H9 (cell line): ENCODE measurements at regions not wholly inside any gene's neighbourhood (a gene's known extent, or its start where the extent isn't known, plus 50 kb on each side); places are given as distances from the start of the nearest gene placed in this dataset.

ENCODE experiments used
- DNase-seq: peaks from one replicate; pipeline ENCODE4 v3.0.0-alpha.2; 2017
- H2AFZ ChIP-seq: one replicate; pipeline ENCODE4 v1.6.1; 2013; ENCODE audit warnings: mild to moderate bottlenecking, low read length, control low read depth, moderate library complexity
- H2AK5ac ChIP-seq: 2 replicates; pipeline ENCODE4 v1.6.1; 2013; ENCODE audit warnings: low read length, control low read depth, mixed read lengths; ENCODE audit not compliant: insufficient read length
- H2BK120ac ChIP-seq: one replicate; pipeline ENCODE4 v1.6.1; 2013; ENCODE audit warnings: low read depth, mild to moderate bottlenecking, low read length, control low read depth, inconsistent platforms; ENCODE audit not compliant: poor library complexity, severe bottlenecking
- H2BK12ac ChIP-seq: 2 replicates; pipeline ENCODE4 v1.6.1; 2013; ENCODE audit warnings: low read length, control low read depth, mixed read lengths, low read depth; ENCODE audit not compliant: insufficient read length
- H2BK15ac ChIP-seq: 2 replicates; pipeline ENCODE4 v1.6.1; 2013; ENCODE audit warnings: low read depth, low read length, control low read depth
- H2BK20ac ChIP-seq: one replicate; pipeline ENCODE4 v1.6.1; 2013; ENCODE audit warnings: low read depth, mild to moderate bottlenecking, low read length, control low read depth, inconsistent platforms; ENCODE audit not compliant: poor library complexity, severe bottlenecking
- H2BK5ac ChIP-seq: 2 replicates; pipeline ENCODE4 v1.6.1; 2013; ENCODE audit warnings: low read length, control low read depth, mixed read lengths; ENCODE audit not compliant: insufficient read length
- H3K14ac ChIP-seq: 2 replicates; pipeline ENCODE4 v1.6.1; 2013; ENCODE audit warnings: low read length, control low read depth; ENCODE audit not compliant: insufficient read depth
- H3K18ac ChIP-seq: 2 replicates; pipeline ENCODE4 v1.6.1; 2013; ENCODE audit warnings: low read depth, mild to moderate bottlenecking, mixed read lengths, low read length, control low read depth; ENCODE audit not compliant: insufficient read length
- H3K23ac ChIP-seq: 2 replicates; pipeline ENCODE4 v1.6.1; 2013; ENCODE audit warnings: low read length, control low read depth, mixed read lengths, low read depth; ENCODE audit not compliant: insufficient read length
- H3K23me2 ChIP-seq: 2 replicates; pipeline ENCODE4 v1.6.1; 2013; ENCODE audit warnings: low read depth, mild to moderate bottlenecking, mixed read lengths, low read length, control low read depth; ENCODE audit not compliant: insufficient read length, poor library complexity, severe bottlenecking
- H3K27ac ChIP-seq: 2 replicates; pipeline ENCODE4 v1.5.1; 2013; ENCODE audit warnings: low read length, control low read depth, mixed read lengths, low read depth; ENCODE audit not compliant: insufficient read length
- H3K27me3 ChIP-seq: 2 replicates; pipeline ENCODE4 v1.6.1; 2013; ENCODE audit warnings: low read length, control low read depth, inconsistent platforms; ENCODE audit not compliant: insufficient read depth
- H3K4ac ChIP-seq: 2 replicates; pipeline ENCODE4 v1.6.1; 2013; ENCODE audit warnings: low read depth, mild to moderate bottlenecking, control low read depth, inconsistent platforms, low read length, moderate library complexity
- H3K4me1 ChIP-seq: 2 replicates; pipeline ENCODE4 v1.6.1; 2013; ENCODE audit warnings: low read length, control low read depth, inconsistent platforms; ENCODE audit not compliant: insufficient read depth
- H3K4me2 ChIP-seq: 2 replicates; pipeline ENCODE4 v1.6.1; 2013; ENCODE audit warnings: low read length, control low read depth, mixed read lengths; ENCODE audit not compliant: insufficient read length, insufficient read depth
- H3K56ac ChIP-seq: 2 replicates; pipeline ENCODE4 v1.6.1; 2013; ENCODE audit warnings: low read depth, mild to moderate bottlenecking, mixed read lengths, low read length, control low read depth; ENCODE audit not compliant: insufficient read length
- H3K79me1 ChIP-seq: 2 replicates; pipeline ENCODE4 v1.6.1; 2013; ENCODE audit warnings: low read depth, mild to moderate bottlenecking, moderate library complexity, low read length, control low read depth, inconsistent platforms; ENCODE audit not compliant: insufficient read depth, poor library complexity, severe bottlenecking
- H3K79me2 ChIP-seq: 2 replicates; pipeline ENCODE4 v1.6.1; 2013; ENCODE audit warnings: low read length, control low read depth, inconsistent platforms; ENCODE audit not compliant: insufficient read depth
- H3K9ac ChIP-seq: 2 replicates; pipeline ENCODE4 v1.6.1; 2013; ENCODE audit warnings: low read length, control low read depth, mixed read lengths; ENCODE audit not compliant: insufficient read length; ENCODE audit errors: extremely low read depth
- H3K9me3 ChIP-seq: one replicate; pipeline ENCODE4 v1.6.1; 2013; ENCODE audit warnings: low read depth, low read length, inconsistent platforms; ENCODE audit not compliant: control insufficient read depth
- H3T11ph ChIP-seq: one replicate; pipeline ENCODE4 v1.6.1; 2013; ENCODE audit warnings: mild to moderate bottlenecking, low read length, control low read depth, inconsistent platforms
- H4K20me1 ChIP-seq: one replicate; pipeline ENCODE4 v1.6.1; 2013; ENCODE audit not compliant: control insufficient read depth, insufficient read length, insufficient read depth
- H4K5ac ChIP-seq: 2 replicates; pipeline ENCODE4 v1.6.1; 2013; ENCODE audit warnings: low read depth, mild to moderate bottlenecking, mixed read lengths, low read length, control low read depth; ENCODE audit not compliant: insufficient read length
- H4K8ac ChIP-seq: replicated peaks from 2 replicates; pipeline ENCODE4 v1.6.1; 2013; ENCODE audit warnings: low read length, control low read depth, mixed read lengths, low read depth; ENCODE audit not compliant: insufficient read length
- H4K91ac ChIP-seq: 2 replicates; pipeline ENCODE4 v1.6.1; 2013; ENCODE audit warnings: low read depth, mild to moderate bottlenecking, moderate library complexity, mixed read lengths, low read length, control low read depth; ENCODE audit not compliant: insufficient read length
- H3K27ac Mint-ChIP-seq, 3 experiments: 2 replicates in 2 of 3; 3 replicates in 1 of 3; pipeline ENCODE4 v1.8.0; 2020 to 2021; ENCODE audit warnings: mixed read lengths in 3 of 3, mild to moderate bottlenecking in 1 of 3, moderate library complexity in 1 of 3
- H3K27me3 Mint-ChIP-seq: 2 replicates; pipeline ENCODE4 v1.8.0; 2021; ENCODE audit warnings: low read depth, mild to moderate bottlenecking, moderate library complexity, mixed read lengths
- H3K36me3 Mint-ChIP-seq, 3 experiments: 2 replicates in 2 of 3; 3 replicates in 1 of 3; pipeline ENCODE4 v1.8.0; 2020 to 2021; ENCODE audit warnings: low read depth in 3 of 3, mixed read lengths in 3 of 3; ENCODE audit not compliant: insufficient read depth in 1 of 3
- H3K4me1 Mint-ChIP-seq, 2 experiments: 2 replicates each; pipeline ENCODE4 v1.8.0; 2020; ENCODE audit warnings: mixed read lengths in 2 of 2
- H3K4me3 Mint-ChIP-seq, 2 experiments: 2 replicates in 1 of 2; 3 replicates in 1 of 2; pipeline ENCODE4 v1.8.0; 2020 to 2021; ENCODE audit warnings: mild to moderate bottlenecking in 2 of 2, mixed read lengths in 2 of 2, moderate library complexity in 1 of 2
- H3K9me3 Mint-ChIP-seq, 2 experiments: 2 replicates in 1 of 2; 3 replicates in 1 of 2; pipeline ENCODE4 v1.8.0; 2020; ENCODE audit warnings: mild to moderate bottlenecking in 2 of 2, mixed read lengths in 2 of 2, moderate library complexity in 1 of 2
- WGBS: extraction: QIAGEN DNeasy Blood & Tissue Kit; methylation state at CpG from one replicate; pipeline ENCODE4 v1.1.7; 2013; ENCODE audit warnings: missing lambda C conversion rate, low lambda C conversion rate, mixed read lengths; ENCODE audit not compliant: insufficient read length; ENCODE audit errors: extremely low coverage; 5-methylcytosine and 5-hydroxymethylcytosine counted together
- TF ChIP-seq, protein P1 (sequence below): fragments of 200-600 bp; sonication (generic); conservative IDR thresholded peaks from 3 replicates; pipeline ENCODE4 v1.8.0; 2021; ENCODE audit warnings: antibody characterized with exemption, mild to moderate bottlenecking

DNA sequence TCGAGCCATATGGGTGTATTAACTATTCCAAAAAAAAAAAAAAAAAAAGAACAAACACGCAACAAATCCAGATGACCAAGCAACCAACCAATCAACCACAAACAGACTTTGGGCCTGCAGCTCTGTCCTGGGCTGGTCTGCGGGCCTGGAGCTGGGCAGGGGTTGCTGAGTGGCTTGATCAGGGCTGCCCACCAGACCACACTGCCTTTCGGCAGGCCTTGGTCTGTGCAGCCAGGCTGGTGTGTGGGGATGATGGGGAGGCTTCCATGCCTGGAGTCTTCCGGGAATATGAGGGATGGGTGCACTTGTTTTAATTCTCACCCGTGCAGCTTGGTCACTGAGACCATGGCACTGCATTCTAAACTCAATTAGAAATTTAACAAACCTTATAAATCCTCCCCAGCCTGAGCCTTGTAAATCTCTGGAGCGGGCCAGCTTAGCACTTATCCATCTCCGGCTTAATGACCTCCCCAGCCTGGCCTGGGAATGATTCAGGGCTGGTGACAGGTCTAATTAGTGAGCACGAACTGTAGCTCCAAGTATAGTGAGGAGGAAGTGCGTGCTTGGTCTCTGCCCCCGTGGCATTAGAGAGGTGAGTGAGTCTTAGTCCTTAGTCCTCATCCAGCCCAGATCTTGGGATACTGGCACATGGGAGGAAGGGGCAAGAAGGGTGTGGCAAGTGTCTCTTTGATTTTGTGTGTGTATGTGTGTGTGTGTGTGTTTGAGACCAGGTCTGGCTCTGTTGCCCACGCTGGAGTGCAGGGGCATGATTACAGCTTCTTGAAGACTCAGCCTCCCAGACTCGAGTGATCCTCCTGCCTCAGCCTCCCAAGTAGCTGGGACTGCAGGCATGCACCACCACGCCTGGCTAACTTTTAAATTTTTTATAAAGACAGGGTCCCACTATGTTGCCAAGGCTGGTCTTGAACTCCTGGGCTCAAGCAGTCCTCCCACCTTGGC is 74.6 kb upstream of the CSF3R start:
- no peak overlapping the region for H2BK15ac ChIP-seq
- no peak overlapping the region for H3K18ac ChIP-seq
- Mint-ChIP-seq H3K9me3 (no peaks in the 10 kb centered on the region), H3K4me1 (peaks cover 0 to 2% of the 10 kb centered on the region in 2 experiments; a peak in 1 of 4 replicates), H3K4me3 (no peak overlapping the region), H3K27ac (no peak overlapping the region), H3K27me3 (peaks cover 41% of the 10 kb centered on the region), H3K36me3 (no peaks in the 10 kb centered on the region)
- no peaks in the 10 kb centered on the region for H3K79me1 ChIP-seq
- H2BK5ac ChIP-seq: no peak overlapping the region
- no peak overlapping the region for H3K56ac ChIP-seq
- H3K23me2 ChIP-seq: no peaks in the 10 kb centered on the region
- H2AFZ ChIP-seq: no peak overlapping the region
- no peak overlapping the region for H4K8ac ChIP-seq
- no peak overlapping the region for H3K27ac ChIP-seq
- H3T11ph ChIP-seq: no peak overlapping the region
- no peak overlapping the region for H3K14ac ChIP-seq
- H3K27me3 ChIP-seq: no peaks in the 10 kb centered on the region
- H4K20me1 ChIP-seq: no peaks in the 10 kb centered on the region
- no peak overlapping the region for H2BK120ac ChIP-seq
- WGBS: no CpG with 5 or more reads among the region's 14 CpGs
- TF ChIP-seq, protein P1, sequence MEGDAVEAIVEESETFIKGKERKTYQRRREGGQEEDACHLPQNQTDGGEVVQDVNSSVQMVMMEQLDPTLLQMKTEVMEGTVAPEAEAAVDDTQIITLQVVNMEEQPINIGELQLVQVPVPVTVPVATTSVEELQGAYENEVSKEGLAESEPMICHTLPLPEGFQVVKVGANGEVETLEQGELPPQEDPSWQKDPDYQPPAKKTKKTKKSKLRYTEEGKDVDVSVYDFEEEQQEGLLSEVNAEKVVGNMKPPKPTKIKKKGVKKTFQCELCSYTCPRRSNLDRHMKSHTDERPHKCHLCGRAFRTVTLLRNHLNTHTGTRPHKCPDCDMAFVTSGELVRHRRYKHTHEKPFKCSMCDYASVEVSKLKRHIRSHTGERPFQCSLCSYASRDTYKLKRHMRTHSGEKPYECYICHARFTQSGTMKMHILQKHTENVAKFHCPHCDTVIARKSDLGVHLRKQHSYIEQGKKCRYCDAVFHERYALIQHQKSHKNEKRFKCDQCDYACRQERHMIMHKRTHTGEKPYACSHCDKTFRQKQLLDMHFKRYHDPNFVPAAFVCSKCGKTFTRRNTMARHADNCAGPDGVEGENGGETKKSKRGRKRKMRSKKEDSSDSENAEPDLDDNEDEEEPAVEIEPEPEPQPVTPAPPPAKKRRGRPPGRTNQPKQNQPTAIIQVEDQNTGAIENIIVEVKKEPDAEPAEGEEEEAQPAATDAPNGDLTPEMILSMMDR: no peak
- no peak overlapping the region for H4K5ac ChIP-seq
- no peak overlapping the region for H3K4ac ChIP-seq
- no peak overlapping the region for H2AK5ac ChIP-seq
- no peak overlapping the region for H3K9ac ChIP-seq
- no peak overlapping the region for H3K23ac ChIP-seq
- H2BK20ac ChIP-seq: no peak overlapping the region
- no peak overlapping the region for H2BK12ac ChIP-seq
- no peak overlapping the region for H3K4me2 ChIP-seq
- no peak overlapping the region for H4K91ac ChIP-seq
- H3K9me3 ChIP-seq: no peaks in the 10 kb centered on the region
- H3K4me1 ChIP-seq: no peaks in the 10 kb centered on the region
- H3K79me2 ChIP-seq: no peaks in the 10 kb centered on the region; the same call in 1 of the 2 replicates
- peak; percentile 10 for DNase-seq
